ENCODE measurements at regions not wholly inside any gene's neighbourhood (a gene's known extent, or its start where the extent isn't known, plus 50 kb on each side); places are given as distances from the start of the nearest gene placed in this dataset.

DNA sequence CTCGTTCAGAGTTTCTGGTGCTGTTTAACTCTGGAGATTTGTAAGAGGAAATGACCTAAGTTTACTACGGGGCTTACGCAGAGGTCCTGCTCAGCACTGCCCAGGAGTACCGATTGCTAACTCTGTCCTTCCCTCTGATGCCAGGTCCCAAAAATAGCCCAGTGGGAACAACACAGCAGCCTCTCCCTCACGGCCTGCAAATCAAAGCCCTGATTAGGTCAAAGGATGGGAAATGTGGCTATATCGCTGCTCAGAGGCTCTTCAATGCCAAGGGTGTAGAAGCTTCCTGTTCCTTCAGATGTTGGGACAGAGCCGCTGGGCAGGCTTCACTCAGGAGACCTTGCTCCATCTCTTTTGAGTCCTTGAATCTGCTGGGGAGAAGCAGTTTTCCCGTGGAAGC, 174.2 kb upstream of the KCNJ16 start:
- FAIRE-seq (peak; percentile 62), DNase-seq (ENCODE audit: low read depth) (no peak)
- Histone ChIP-seq H3K36me3 (ENCODE audit: control insufficient read depth, insufficient read depth, low read length) (no peaks in the 10 kb centered on the region), H3K4me3 (ENCODE audit: low read depth, low read length) (no peak overlapping the region), H3K27me3 (ENCODE audit: control insufficient read depth, insufficient read depth, low read length) (no peaks in the 10 kb centered on the region)
- TF ChIP-seq, protein P1, sequence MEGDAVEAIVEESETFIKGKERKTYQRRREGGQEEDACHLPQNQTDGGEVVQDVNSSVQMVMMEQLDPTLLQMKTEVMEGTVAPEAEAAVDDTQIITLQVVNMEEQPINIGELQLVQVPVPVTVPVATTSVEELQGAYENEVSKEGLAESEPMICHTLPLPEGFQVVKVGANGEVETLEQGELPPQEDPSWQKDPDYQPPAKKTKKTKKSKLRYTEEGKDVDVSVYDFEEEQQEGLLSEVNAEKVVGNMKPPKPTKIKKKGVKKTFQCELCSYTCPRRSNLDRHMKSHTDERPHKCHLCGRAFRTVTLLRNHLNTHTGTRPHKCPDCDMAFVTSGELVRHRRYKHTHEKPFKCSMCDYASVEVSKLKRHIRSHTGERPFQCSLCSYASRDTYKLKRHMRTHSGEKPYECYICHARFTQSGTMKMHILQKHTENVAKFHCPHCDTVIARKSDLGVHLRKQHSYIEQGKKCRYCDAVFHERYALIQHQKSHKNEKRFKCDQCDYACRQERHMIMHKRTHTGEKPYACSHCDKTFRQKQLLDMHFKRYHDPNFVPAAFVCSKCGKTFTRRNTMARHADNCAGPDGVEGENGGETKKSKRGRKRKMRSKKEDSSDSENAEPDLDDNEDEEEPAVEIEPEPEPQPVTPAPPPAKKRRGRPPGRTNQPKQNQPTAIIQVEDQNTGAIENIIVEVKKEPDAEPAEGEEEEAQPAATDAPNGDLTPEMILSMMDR (IDR thresholded peaks at IDR 0.05; ENCODE audit: insufficient read depth, low read length, severe bottlenecking) = no peak

DNA sequence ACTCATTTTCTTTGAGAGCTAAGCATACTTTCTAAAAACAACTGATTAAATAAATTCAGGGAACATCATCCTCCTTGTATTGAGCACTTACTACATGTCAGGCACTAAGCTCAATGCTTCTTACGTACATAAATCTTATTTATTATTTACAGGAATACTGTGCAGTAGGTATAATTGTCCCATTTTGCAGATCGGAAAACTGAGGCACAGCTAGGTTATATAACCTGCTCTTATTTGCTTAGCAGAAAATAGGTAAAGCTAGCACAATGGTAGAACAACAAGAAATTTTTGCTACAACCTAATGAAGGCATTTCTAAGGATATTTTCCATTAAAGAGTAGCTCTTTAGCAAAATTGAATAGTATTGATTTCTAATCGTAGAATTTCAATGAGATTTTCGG, 168.7 kb upstream of the KCNJ16 start:
- TF ChIP-seq, protein P1 (IDR thresholded peaks at IDR 0.05; ENCODE audit: insufficient read depth, low read length, severe bottlenecking) = no peak
- FAIRE-seq (no peak), DNase-seq (ENCODE audit: low read depth) (no peak)
- Histone ChIP-seq H3K27me3 (ENCODE audit: control insufficient read depth, insufficient read depth, low read length) (no peaks in the 10 kb centered on the region), H3K4me3 (ENCODE audit: low read depth, low read length) (no peak overlapping the region), H3K36me3 (ENCODE audit: control insufficient read depth, insufficient read depth, low read length) (no peaks in the 10 kb centered on the region)

- Histone ChIP-seq H3K36me3 (ENCODE audit: control insufficient read depth, insufficient read depth, low read length) (no peaks in the 10 kb centered on the region), H3K27me3 (ENCODE audit: control insufficient read depth, insufficient read depth, low read length) (no peaks in the 10 kb centered on the region), H3K4me3 (ENCODE audit: low read depth, low read length) (no peak overlapping the region)
- no peak for FAIRE-seq
- TF ChIP-seq, protein P1 (IDR thresholded peaks at IDR 0.05; ENCODE audit: insufficient read depth, low read length, severe bottlenecking) = no peak
- no peak for DNase-seq (ENCODE audit: low read depth)
These were observed 167.7 kb upstream of the KCNJ16 start for GRCh38 chr17:69907132-69907847.

- no peak for DNase-seq (ENCODE audit: low read depth)
- H3K4me3 ChIP-seq (ENCODE audit: low read depth, low read length) = no peak overlapping the region
- TF ChIP-seq, protein P1 (IDR thresholded peaks at IDR 0.05; ENCODE audit: insufficient read depth, low read length, severe bottlenecking) = no peak
- FAIRE-seq = no peak
- H3K27me3 ChIP-seq (ENCODE audit: control insufficient read depth, insufficient read depth, low read length) = no peaks in the 10 kb centered on the region
- no peaks in the 10 kb centered on the region for H3K36me3 ChIP-seq (ENCODE audit: control insufficient read depth, insufficient read depth, low read length)
These were observed 166.2 kb upstream of the KCNJ16 start for GRCh38 chr17:69908626-69909368.

DNA sequence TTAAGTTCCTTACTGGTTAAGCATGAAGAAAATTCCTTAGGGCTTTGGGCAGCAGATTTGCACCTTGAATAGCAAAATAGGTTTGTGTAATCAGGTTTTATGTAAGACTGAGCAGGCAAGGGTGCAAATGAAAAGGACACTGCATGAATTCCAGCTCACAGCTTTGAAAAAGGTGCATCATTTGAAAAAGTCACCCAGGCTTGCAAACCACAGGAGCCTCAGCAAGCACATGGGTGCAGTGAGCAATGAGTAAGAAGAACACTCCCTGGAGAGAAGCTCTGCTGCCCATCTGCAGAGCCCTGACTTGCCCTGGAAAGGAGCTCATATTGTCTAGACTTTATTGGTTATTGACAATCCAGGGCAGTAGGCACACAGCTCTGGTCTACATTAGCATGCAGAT, 165.6 kb upstream of the KCNJ16 start:
- DNase-seq (ENCODE audit: low read depth) (peak; percentile 10), FAIRE-seq (no peak)
- Histone ChIP-seq H3K4me3 (ENCODE audit: low read depth, low read length) (no peak overlapping the region), H3K36me3 (ENCODE audit: control insufficient read depth, insufficient read depth, low read length) (no peaks in the 10 kb centered on the region), H3K27me3 (ENCODE audit: control insufficient read depth, insufficient read depth, low read length) (no peaks in the 10 kb centered on the region)
- TF ChIP-seq, protein P1 (IDR thresholded peaks at IDR 0.05; ENCODE audit: insufficient read depth, low read length, severe bottlenecking) = no peak
